SK-N-SH (cell line): ENCODE measurements at regions not wholly inside any gene's neighbourhood (a gene's known extent, or its start where the extent isn't known, plus 50 kb on each side); places are given as distances from the start of the nearest gene placed in this dataset.

Experiments used
- CTCF ChIA-PET: fragments of 300-600, 350-600 bp; formaldehyde crosslinking; extraction: SDS; loops from one replicate; lab custom pipeline; 2021; lab: Yijun Ruan, JAX
- POLR2A ChIA-PET: fragments of 350-600 bp; sonication (Branson Sonifier 250); formaldehyde crosslinking; extraction: SDS; loops from one replicate; lab custom pipeline; 2020; ENCODE audit warnings: antibody characterized with exemption, inconsistent platforms; lab: Yijun Ruan, JAX
- DNase-seq: peaks from one replicate; pipeline ENCODE4 v3.0.0; 2012
- H2AFZ ChIP-seq: fragments of 200-600 bp; sonication (generic); 2 replicates; pipeline ENCODE4 v1.8.1; 2016; ENCODE audit warnings: antibody characterized with exemption, mild to moderate bottlenecking, low read depth
- H3F3A ChIP-seq: fragments of 200-600 bp; sonication (generic); replicated peaks from 2 replicates; pipeline ENCODE3; 2016; ENCODE audit warnings: antibody characterized with exemption, mild to moderate bottlenecking; ENCODE audit not compliant: insufficient read depth
- H3K27ac ChIP-seq, 2 experiments: fragments of 200-500 bp in 1 of 2; fragments of 200-600 bp in 1 of 2; sonication (Bioruptor generic) in 1 of 2; sonication (generic), shearing (Covaris generic) in 1 of 2; 2 replicates each; pipeline versions ENCODE4 v1.5.1 to v1.6.1; 2014 to 2016; ENCODE audit warnings: low read depth in 2 of 2, inconsistent platforms in 1 of 2, low read length in 1 of 2, mild to moderate bottlenecking in 1 of 2, mixed read lengths in 1 of 2
- H3K27me3 ChIP-seq: fragments of 200-600 bp; sonication (generic), shearing (Covaris generic); 2 replicates; pipeline ENCODE4 v1.6.1; 2016; ENCODE audit warnings: mixed run types; ENCODE audit not compliant: insufficient read depth
- H3K36me3 ChIP-seq, 2 experiments: fragments of 200-500 bp in 1 of 2; fragments of 200-600 bp in 1 of 2; sonication (Bioruptor generic) in 1 of 2; sonication (generic) in 1 of 2; replicated peaks in 1 of 2; 2 replicates each; pipeline versions ENCODE3 to v1.5.1; 2014 to 2016; ENCODE audit warnings: low read length in 1 of 2, mild to moderate bottlenecking in 1 of 2; ENCODE audit not compliant: insufficient read depth in 2 of 2, control insufficient read depth in 1 of 2
- H3K4me1 ChIP-seq, 2 experiments: fragments of 200-500 bp in 1 of 2; fragments of 200-600 bp in 1 of 2; sonication (Bioruptor generic) in 1 of 2; sonication (generic), shearing (Covaris generic) in 1 of 2; 2 replicates each; pipeline versions ENCODE4 v1.5.1 to v1.6.1; 2014 to 2016; ENCODE audit warnings: low read depth in 1 of 2, low read length in 1 of 2, mixed run types in 1 of 2; ENCODE audit not compliant: insufficient read depth in 2 of 2, control insufficient read depth in 1 of 2
- H3K4me2 ChIP-seq: fragments of 200-600 bp; sonication (generic), shearing (Covaris generic); 2 replicates; pipeline ENCODE4 v1.6.1; 2017; ENCODE audit warnings: mixed run types
- H3K4me3 ChIP-seq, 2 experiments: fragments of 200-500 bp in 1 of 2; fragments of 200-600 bp in 1 of 2; sonication (Bioruptor generic) in 1 of 2; sonication (generic), shearing (Covaris generic) in 1 of 2; 2 replicates each; pipeline versions ENCODE4 v1.5.1 to v1.8.1; 2014 to 2016; ENCODE audit warnings: low read depth in 2 of 2, inconsistent platforms in 1 of 2, low read length in 1 of 2, mild to moderate bottlenecking in 1 of 2, mixed read lengths in 1 of 2, moderate library complexity in 1 of 2
- H3K79me2 ChIP-seq: fragments of 200-600 bp; sonication (generic); 2 replicates; pipeline ENCODE4 v1.8.1; 2017; ENCODE audit warnings: mild to moderate bottlenecking; ENCODE audit not compliant: insufficient read depth
- H3K9ac ChIP-seq: fragments of 200-600 bp; sonication (generic); 2 replicates; pipeline ENCODE4 v1.6.1; 2017; ENCODE audit warnings: mixed run types
- H3K9me2 ChIP-seq: fragments of 200-600 bp; sonication (generic); 2 replicates; pipeline ENCODE4 v1.6.1; 2017; ENCODE audit warnings: mixed run types
- H3K9me3 ChIP-seq: fragments of 200-600 bp; sonication (generic); 2 replicates; pipeline ENCODE4 v1.6.1; 2017; ENCODE audit warnings: mixed run types, mild to moderate bottlenecking, moderate library complexity
- H4K20me1 ChIP-seq: fragments of 200-600 bp; sonication (generic); 2 replicates; pipeline ENCODE4 v1.6.1; 2017; ENCODE audit warnings: mild to moderate bottlenecking, mixed run types; ENCODE audit not compliant: insufficient read depth
- ELF1 ChIP-seq: IDR thresholded peaks from 2 replicates; pipeline ENCODE4 v1.4.0; 2012
- FOXJ3 ChIP-seq: sonication (generic); formaldehyde crosslinking; IDR thresholded peaks from 2 replicates; pipeline ENCODE4 v1.5.1; 2020; ENCODE audit warnings: mild to moderate bottlenecking, missing genetic modification reagents
- NFIC ChIP-seq: IDR thresholded peaks from 2 replicates; pipeline ENCODE4 v1.4.0; 2012; ENCODE audit warnings: borderline replicate concordance
- RAD21 ChIP-seq: IDR thresholded peaks from 2 replicates; pipeline ENCODE4 v1.6.1; 2012; ENCODE audit warnings: mild to moderate bottlenecking, low read length
- RCOR1 ChIP-seq: fragments of 150-350 bp; IDR thresholded peaks from 2 replicates; pipeline ENCODE4 v1.6.1; 2017; ENCODE audit warnings: antibody characterized with exemption, low read length
- SIN3A ChIP-seq: IDR thresholded peaks from 2 replicates; pipeline ENCODE4 v1.6.1; 2012; ENCODE audit warnings: low read depth, mild to moderate bottlenecking, low read length, moderate library complexity, borderline replicate concordance
- SMC3 ChIP-seq: IDR thresholded peaks from 2 replicates; pipeline ENCODE4 v1.6.1; 2012; ENCODE audit warnings: low read depth, low read length, improper control_type of control experiment
- TCF12 ChIP-seq: IDR thresholded peaks from 2 replicates; pipeline ENCODE4 v1.4.0; 2012
- YY1 ChIP-seq: IDR thresholded peaks from 2 replicates; pipeline ENCODE4 v1.4.0; 2012; ENCODE audit warnings: low read depth, mild to moderate bottlenecking
- WGBS: methylation state at CpG from one replicate; pipeline ENCODE4 v1.1.6; 2017; ENCODE audit warnings: low lambda C conversion rate; 5-methylcytosine and 5-hydroxymethylcytosine counted together
- TF ChIP-seq, protein P1 (sequence below): fragments of 200-600 bp; sonication (generic); IDR thresholded peaks from 2 replicates; pipeline ENCODE4 v1.6.1; 2017; ENCODE audit warnings: antibody characterized with exemption, mild to moderate bottlenecking, moderate library complexity
- TF ChIP-seq, protein P2 (sequence below): IDR thresholded peaks from 2 replicates; pipeline ENCODE4; 2012
- TF ChIP-seq, protein P3 (sequence below): fragments of 150-350 bp; IDR thresholded peaks from 2 replicates; pipeline ENCODE4 v1.6.1; 2016; ENCODE audit warnings: mild to moderate bottlenecking, low read depth, low read length

DNA sequence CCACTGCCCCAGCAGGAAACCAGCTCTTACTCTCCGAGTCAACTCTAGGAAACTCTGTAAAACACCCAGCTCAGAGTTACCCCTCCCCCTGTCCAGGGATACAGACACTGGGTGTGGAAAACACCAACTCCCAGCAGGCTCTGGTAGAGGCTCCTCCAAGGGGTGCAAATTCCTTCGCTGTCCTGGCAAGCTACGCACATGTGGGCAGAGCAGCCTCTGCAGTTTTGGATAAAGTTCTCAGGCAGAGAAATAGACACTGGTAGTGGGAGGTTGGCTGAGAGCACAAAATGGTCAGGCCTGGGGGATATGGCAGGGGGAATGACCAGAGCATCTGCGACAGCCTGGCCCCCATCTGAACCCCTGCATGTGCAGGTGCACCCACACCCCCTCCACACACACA, 146.9 kb upstream of the SDK2 start:
- 50% methylated on average over 4 of the region's 4 CpGs for WGBS
- Histone ChIP-seq H3F3A (no peaks in the 10 kb centered on the region), H3K9ac (no peak overlapping the region), H3K4me3 (no peak overlapping the region), H3K4me2 (no peak overlapping the region), H3K9me3 (no peaks in the 10 kb centered on the region), H2AFZ (no peak overlapping the region), H3K36me3 (no peaks in the 10 kb centered on the region), H3K9me2 (no peaks in the 10 kb centered on the region), H3K79me2 (no peaks in the 10 kb centered on the region), H3K27ac (no peak overlapping the region), H4K20me1 (no peaks in the 10 kb centered on the region), H3K27me3 (no peaks in the 10 kb centered on the region), H3K4me1 (peaks cover 0 to 5% of the 10 kb centered on the region in 2 experiments; a peak in 1 of 4 replicates)
- ChIA-PET POLR2A (no interaction called here), CTCF (interaction anchor here (0.6 to 2.0 kb wide), 2 partner anchors 10 to 20 kb away, joined by 3 to 4 read pairs; no protein-coding TSS in a partner anchor)
- DNase-seq, result no peak
- TF ChIP-seq, protein P1, sequence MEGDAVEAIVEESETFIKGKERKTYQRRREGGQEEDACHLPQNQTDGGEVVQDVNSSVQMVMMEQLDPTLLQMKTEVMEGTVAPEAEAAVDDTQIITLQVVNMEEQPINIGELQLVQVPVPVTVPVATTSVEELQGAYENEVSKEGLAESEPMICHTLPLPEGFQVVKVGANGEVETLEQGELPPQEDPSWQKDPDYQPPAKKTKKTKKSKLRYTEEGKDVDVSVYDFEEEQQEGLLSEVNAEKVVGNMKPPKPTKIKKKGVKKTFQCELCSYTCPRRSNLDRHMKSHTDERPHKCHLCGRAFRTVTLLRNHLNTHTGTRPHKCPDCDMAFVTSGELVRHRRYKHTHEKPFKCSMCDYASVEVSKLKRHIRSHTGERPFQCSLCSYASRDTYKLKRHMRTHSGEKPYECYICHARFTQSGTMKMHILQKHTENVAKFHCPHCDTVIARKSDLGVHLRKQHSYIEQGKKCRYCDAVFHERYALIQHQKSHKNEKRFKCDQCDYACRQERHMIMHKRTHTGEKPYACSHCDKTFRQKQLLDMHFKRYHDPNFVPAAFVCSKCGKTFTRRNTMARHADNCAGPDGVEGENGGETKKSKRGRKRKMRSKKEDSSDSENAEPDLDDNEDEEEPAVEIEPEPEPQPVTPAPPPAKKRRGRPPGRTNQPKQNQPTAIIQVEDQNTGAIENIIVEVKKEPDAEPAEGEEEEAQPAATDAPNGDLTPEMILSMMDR, result no peak
- no peak for TF ChIP-seq SIN3A
- TF ChIP-seq, protein P2, sequence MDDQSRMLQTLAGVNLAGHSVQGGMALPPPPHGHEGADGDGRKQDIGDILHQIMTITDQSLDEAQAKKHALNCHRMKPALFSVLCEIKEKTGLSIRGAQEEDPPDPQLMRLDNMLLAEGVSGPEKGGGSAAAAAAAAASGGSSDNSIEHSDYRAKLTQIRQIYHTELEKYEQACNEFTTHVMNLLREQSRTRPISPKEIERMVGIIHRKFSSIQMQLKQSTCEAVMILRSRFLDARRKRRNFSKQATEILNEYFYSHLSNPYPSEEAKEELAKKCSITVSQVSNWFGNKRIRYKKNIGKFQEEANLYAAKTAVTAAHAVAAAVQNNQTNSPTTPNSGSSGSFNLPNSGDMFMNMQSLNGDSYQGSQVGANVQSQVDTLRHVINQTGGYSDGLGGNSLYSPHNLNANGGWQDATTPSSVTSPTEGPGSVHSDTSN, result no peak
- no peak for TF ChIP-seq YY1

DNA sequence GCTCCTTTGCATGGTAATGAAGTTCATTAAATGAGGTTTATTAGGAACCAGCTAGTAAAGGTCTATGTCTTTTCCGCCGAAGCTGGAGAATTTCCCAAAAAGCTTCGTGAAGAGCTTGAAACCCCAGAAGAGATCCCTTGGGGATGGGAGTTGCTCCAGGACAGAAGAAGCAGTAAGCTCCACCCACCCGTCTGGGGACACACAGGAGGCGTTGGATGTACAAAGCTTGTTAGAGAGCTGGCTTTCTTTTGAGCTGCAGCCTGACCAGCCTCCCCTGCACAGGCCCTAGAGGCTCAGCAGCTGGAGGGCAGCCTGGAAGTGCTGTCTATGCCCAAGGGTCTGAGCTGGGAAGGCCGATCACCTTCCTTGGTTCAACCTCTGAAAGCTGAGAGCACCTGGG, 147.4 kb upstream of the SDK2 start:
- Histone ChIP-seq H2AFZ (no peak overlapping the region), H3K4me3 (no peak overlapping the region), H3K9me2 (no peaks in the 10 kb centered on the region), H3K9me3 (no peaks in the 10 kb centered on the region)
- POLR2A ChIA-PET, result no interaction called here
- no peak for TF ChIP-seq RCOR1
- TF ChIP-seq, protein P3, sequence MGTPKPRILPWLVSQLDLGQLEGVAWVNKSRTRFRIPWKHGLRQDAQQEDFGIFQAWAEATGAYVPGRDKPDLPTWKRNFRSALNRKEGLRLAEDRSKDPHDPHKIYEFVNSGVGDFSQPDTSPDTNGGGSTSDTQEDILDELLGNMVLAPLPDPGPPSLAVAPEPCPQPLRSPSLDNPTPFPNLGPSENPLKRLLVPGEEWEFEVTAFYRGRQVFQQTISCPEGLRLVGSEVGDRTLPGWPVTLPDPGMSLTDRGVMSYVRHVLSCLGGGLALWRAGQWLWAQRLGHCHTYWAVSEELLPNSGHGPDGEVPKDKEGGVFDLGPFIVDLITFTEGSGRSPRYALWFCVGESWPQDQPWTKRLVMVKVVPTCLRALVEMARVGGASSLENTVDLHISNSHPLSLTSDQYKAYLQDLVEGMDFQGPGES, result no peak
- TF ChIP-seq FOXJ3, result no peak
- no peak for TF ChIP-seq NFIC
- TF ChIP-seq TCF12, result no peak
- no peak for TF ChIP-seq RAD21
- no peak for TF ChIP-seq ELF1
- TF ChIP-seq SMC3, result no peak
- TF ChIP-seq, all 33 proteins: peak for 0
- Histone ChIP-seq H3K27me3 (no peaks in the 10 kb centered on the region), H4K20me1 (no peaks in the 10 kb centered on the region), H3K9ac (no peak overlapping the region), H3K4me2 (no peak overlapping the region), H3K79me2 (no peaks in the 10 kb centered on the region), H3F3A (no peaks in the 10 kb centered on the region), H3K27ac (no peak overlapping the region), H3K36me3 (no peaks in the 10 kb centered on the region), H3K4me1 (peaks cover 0 to under 1% of the 10 kb centered on the region in 2 experiments; a peak in 1 of 4 replicates)
- WGBS, result 58% methylated on average over 5 of the region's 6 CpGs
- DNase-seq, result no peak
- CTCF ChIA-PET, result interaction anchor here (0.6 to 1.8 kb wide), 2 partner anchors 20 to 36 kb away, joined by 3 to 5 read pairs; no protein-coding TSS in a partner anchor
